ENCODE measurements at regions not wholly inside any gene's neighbourhood (a gene's known extent, or its start where the extent isn't known, plus 50 kb on each side); places are given as distances from the start of the nearest gene placed in this dataset.
A peak's percentile ranks its signal among the peaks of the same experiment; 100 is the strongest.
"Not testable (repeated sequence)": the region's sequence is repeated elsewhere in the genome, so short reads cannot be mapped to it uniquely, and the experiment has no call there.

- H3K27ac ChIP-seq = no peak overlapping the region
- intact Hi-C loops (cut with DNase I) = no loop called here
Measured at GRCh38 chr16:17743578-17743977, 272.8 kb upstream of the XYLT1 start.

DNA sequence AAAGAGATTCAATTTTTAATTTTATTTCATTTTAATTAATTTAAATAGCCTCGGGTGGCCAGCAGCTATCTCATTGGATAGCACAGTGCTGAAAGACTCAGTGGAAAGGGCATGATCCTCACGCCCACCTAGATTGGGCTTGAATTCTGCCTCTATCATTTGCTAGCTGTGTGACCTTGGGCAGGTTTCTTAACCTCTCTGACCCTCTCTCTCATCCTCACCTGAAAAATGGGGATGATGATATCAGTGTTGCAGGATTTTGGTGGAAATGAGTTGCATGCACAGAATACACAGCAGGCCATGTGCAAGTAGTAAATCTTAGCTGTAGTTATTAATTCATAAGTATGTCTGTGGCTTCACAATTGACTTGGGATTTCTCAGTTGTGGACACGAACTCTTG is 272.4 kb upstream of the XYLT1 start:
- ATAC-seq (no peak), DNase-seq (no peak)
- Histone ChIP-seq H3K9me3 (no peaks in the 10 kb centered on the region), H3K27me3 (peaks cover 0 to 39% of the 10 kb centered on the region in 2 donors), H3K4me1 (no peaks in the 10 kb centered on the region), H3K4me3 (no peak overlapping the region), H3K27ac (no peak overlapping the region), H3K36me3 (no peaks in the 10 kb centered on the region)
- TF ChIP-seq, protein P1, sequence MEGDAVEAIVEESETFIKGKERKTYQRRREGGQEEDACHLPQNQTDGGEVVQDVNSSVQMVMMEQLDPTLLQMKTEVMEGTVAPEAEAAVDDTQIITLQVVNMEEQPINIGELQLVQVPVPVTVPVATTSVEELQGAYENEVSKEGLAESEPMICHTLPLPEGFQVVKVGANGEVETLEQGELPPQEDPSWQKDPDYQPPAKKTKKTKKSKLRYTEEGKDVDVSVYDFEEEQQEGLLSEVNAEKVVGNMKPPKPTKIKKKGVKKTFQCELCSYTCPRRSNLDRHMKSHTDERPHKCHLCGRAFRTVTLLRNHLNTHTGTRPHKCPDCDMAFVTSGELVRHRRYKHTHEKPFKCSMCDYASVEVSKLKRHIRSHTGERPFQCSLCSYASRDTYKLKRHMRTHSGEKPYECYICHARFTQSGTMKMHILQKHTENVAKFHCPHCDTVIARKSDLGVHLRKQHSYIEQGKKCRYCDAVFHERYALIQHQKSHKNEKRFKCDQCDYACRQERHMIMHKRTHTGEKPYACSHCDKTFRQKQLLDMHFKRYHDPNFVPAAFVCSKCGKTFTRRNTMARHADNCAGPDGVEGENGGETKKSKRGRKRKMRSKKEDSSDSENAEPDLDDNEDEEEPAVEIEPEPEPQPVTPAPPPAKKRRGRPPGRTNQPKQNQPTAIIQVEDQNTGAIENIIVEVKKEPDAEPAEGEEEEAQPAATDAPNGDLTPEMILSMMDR (IDR thresholded peaks at IDR 0.05) = no peak
- intact Hi-C loops (cut with DNase I) = no loop called here

More at GRCh38 chr16:17743578-17743977, 272.8 kb upstream of the XYLT1 start:
- Histone ChIP-seq H3K9me3 (no peaks in the 10 kb centered on the region), H3K4me3 (no peak overlapping the region), H3K36me3 (no peaks in the 10 kb centered on the region), H3K27me3 (peaks cover 0 to 39% of the 10 kb centered on the region in 2 donors), H3K4me1 (no peaks in the 10 kb centered on the region)
- TF ChIP-seq, protein P1 (IDR thresholded peaks at IDR 0.05) = no peak
- ATAC-seq (no peak), DNase-seq (no peak)

- H3K27ac ChIP-seq; intact Hi-C loops (cut with DNase I); H3K9me3 ChIP-seq; H3K36me3 ChIP-seq; H3K27me3 ChIP-seq; H3K4me3 ChIP-seq; H3K4me1 ChIP-seq; ATAC-seq; DNase-seq: not testable (repeated sequence)
Measured at GRCh38 chr16:17735099-17735498, 264.3 kb upstream of the XYLT1 start.

DNA sequence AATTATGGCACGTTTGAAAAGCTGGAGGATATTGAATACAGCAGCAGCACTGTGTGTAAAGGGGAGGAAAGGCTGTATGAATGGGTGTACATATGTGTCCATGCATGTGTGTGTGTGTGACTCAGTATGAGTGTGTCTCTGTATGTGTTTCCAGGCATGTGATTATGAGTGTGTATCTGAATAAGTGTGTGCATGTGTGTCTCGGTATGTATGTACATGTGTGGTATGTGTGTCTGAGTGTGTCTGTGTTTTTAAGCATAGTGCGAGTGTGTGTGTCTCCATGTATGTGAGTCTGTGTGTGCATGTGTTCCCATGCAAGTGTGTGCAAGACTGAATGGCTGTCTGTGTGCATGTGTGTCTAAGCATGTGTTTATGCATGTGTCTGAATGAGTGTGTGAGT is 259.1 kb upstream of the XYLT1 start:
- DNase-seq (no peak), ATAC-seq (no peak)
- TF ChIP-seq, protein P1 (IDR thresholded peaks at IDR 0.05) = no peak
- no peaks in the 10 kb centered on the region for H3K4me1 ChIP-seq
- intact Hi-C loops (cut with DNase I) = no loop called here
- peaks cover 0 to 6% of the 10 kb centered on the region in 2 donors for H3K9me3 ChIP-seq
- no peak overlapping the region for H3K4me3 ChIP-seq
- H3K27ac ChIP-seq = no peak overlapping the region
- H3K27me3 ChIP-seq = no peaks in the 10 kb centered on the region
- no peaks in the 10 kb centered on the region for H3K36me3 ChIP-seq

- Histone ChIP-seq H3K4me3 (no peak overlapping the region), H3K9me3 (peaks cover 0 to 2% of the 10 kb centered on the region in 2 donors), H3K4me1 (no peaks in the 10 kb centered on the region), H3K27ac (no peak overlapping the region), H3K27me3 (no peaks in the 10 kb centered on the region), H3K36me3 (no peaks in the 10 kb centered on the region)
- DNase-seq (no peak), ATAC-seq (no peak)
- TF ChIP-seq, protein P1 (IDR thresholded peaks at IDR 0.05) = no peak
- intact Hi-C loops (cut with DNase I) = no loop called here
Measured at GRCh38 chr16:17728196-17728595, 257.4 kb upstream of the XYLT1 start.

- ATAC-seq = peak; percentile 12
- DNase-seq = no peak
- Histone ChIP-seq H3K27me3 (no peaks in the 10 kb centered on the region), H3K4me3 (no peak overlapping the region), H3K4me1 (no peaks in the 10 kb centered on the region), H3K36me3 (no peaks in the 10 kb centered on the region), H3K27ac (no peak overlapping the region), H3K9me3 (no peaks in the 10 kb centered on the region)
- intact Hi-C loops (cut with DNase I) = no loop called here
- TF ChIP-seq, protein P1 (IDR thresholded peaks at IDR 0.05) = no peak
Measured at GRCh38 chr16:17724242-17724898, 253.6 kb upstream of the XYLT1 start.

All from left lung (tissue), 4 donors.